ENCODE measurements at regions not wholly inside any gene's neighbourhood (a gene's known extent, or its start where the extent isn't known, plus 50 kb on each side); places are given as distances from the start of the nearest gene placed in this dataset.
"Not testable (repeated sequence)": the region's sequence is repeated elsewhere in the genome, so short reads cannot be mapped to it uniquely, and the experiment has no call there.

DNA sequence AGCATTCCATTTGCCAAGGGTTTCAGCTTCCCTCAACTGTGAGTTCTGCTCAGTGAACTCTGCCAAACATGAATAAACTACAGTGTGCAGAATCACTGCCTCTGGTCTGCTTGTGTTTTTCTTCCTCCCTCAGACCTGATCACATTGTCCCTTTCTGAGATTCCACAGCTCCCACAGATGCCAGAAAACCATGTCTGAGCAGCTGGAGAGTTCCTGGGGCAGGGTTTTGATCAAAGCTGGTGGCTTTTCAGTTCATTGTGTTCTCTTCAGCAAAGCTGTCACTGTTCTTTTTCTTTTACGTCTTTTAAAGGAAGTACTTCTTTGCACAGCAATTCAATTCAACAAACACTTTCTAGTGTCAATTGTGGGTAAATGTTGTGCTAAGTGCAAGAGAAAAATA, 555.8 kb downstream of the RBFOX1 start:
- Mint-ChIP-seq H3K27ac (no peak overlapping the region), H3K4me1 (no peaks in the 10 kb centered on the region), H3K9me3 (peaks cover 20% of the 10 kb centered on the region), H3K36me3 (no peaks in the 10 kb centered on the region), H3K4me3 (no peak overlapping the region), H3K27me3 (no peaks in the 10 kb centered on the region)
- no peak for DNase-seq
- CTCF ChIA-PET = no interaction called here

DNA sequence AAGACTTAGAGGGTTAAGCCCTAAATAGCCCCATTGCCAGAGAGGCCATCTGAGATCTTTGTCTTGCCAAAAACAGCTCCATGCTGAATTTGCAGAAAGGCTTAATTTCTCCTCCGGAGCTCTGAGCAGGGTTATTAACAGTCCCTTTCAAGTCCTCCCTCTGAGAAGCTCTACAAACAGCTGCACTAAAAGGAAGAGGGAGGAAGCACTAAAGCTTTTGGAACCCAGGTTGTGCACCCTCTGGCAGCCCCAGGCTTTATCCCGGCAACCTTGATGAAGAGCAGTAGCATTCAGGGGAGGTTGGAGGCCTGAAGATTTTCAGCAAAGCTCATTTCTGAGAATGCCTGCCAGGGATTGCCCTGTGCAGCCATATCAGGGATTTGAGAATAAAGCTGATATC, 554.7 kb downstream of the RBFOX1 start:
- Mint-ChIP-seq H3K4me1 (no peaks in the 10 kb centered on the region), H3K4me3 (no peak overlapping the region), H3K27me3 (no peaks in the 10 kb centered on the region), H3K27ac (no peak overlapping the region), H3K36me3 (no peaks in the 10 kb centered on the region), H3K9me3 (peaks cover 17% of the 10 kb centered on the region)
- CTCF ChIA-PET = no interaction called here
- DNase-seq = no peak

GRCh38 chr16:7871979-7872378, 539.3 kb downstream of the RBFOX1 start:
- peaks cover 29% of the 10 kb centered on the region for H3K9me3 Mint-ChIP-seq
- no peak for DNase-seq
- no peaks in the 10 kb centered on the region for H3K4me1 Mint-ChIP-seq
- H3K27me3 Mint-ChIP-seq = no peaks in the 10 kb centered on the region
- CTCF ChIA-PET = no interaction called here
- H3K36me3 Mint-ChIP-seq = no peaks in the 10 kb centered on the region
- no peak overlapping the region for H3K27ac Mint-ChIP-seq
- H3K4me3 Mint-ChIP-seq = no peak overlapping the region

- no peak for DNase-seq
- H3K4me1 Mint-ChIP-seq = no peaks in the 10 kb centered on the region
- H3K27ac Mint-ChIP-seq = no peak overlapping the region
- H3K36me3 Mint-ChIP-seq = no peaks in the 10 kb centered on the region
- CTCF ChIA-PET = no interaction called here
- H3K4me3 Mint-ChIP-seq = no peak overlapping the region
- no peaks in the 10 kb centered on the region for H3K27me3 Mint-ChIP-seq
- peaks cover 29% of the 10 kb centered on the region for H3K9me3 Mint-ChIP-seq
Measured at GRCh38 chr16:7871371-7871770, 538.7 kb downstream of the RBFOX1 start.

DNA sequence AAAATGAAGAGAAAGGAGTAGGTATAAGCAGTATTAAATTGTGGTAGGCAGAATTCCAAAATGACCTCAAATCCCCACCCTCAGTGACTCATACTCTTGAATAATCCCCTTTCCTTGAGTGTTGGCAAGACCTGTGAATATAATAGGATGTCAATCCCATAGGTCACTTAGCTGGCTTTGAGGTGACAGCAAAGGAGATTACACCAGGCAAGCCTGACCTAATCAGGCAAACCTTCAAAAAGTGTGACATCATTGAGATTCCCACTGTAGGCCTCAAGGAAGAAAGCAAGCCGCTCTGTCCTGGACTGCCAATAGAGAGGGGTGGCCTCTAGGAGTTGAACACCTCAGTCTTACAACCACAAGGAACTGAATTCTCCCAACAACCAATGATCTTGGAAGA, 535.2 kb downstream of the RBFOX1 start:
- CTCF ChIA-PET = no interaction called here
- no peak overlapping the region for H3K4me3 Mint-ChIP-seq
- no peaks in the 10 kb centered on the region for H3K27me3 Mint-ChIP-seq
- no peak overlapping the region for H3K27ac Mint-ChIP-seq
- peaks cover 33% of the 10 kb centered on the region for H3K9me3 Mint-ChIP-seq
- DNase-seq = no peak
- no peaks in the 10 kb centered on the region for H3K36me3 Mint-ChIP-seq
- no peaks in the 10 kb centered on the region for H3K4me1 Mint-ChIP-seq

- H3K4me1 Mint-ChIP-seq = no peaks in the 10 kb centered on the region
- no peak for DNase-seq
- no peaks in the 10 kb centered on the region for H3K27me3 Mint-ChIP-seq
- CTCF ChIA-PET = no interaction called here
- no peaks in the 10 kb centered on the region for H3K36me3 Mint-ChIP-seq
- no peak overlapping the region for H3K4me3 Mint-ChIP-seq
- peaks cover 25% of the 10 kb centered on the region for H3K9me3 Mint-ChIP-seq
- no peak overlapping the region for H3K27ac Mint-ChIP-seq
Measured at GRCh38 chr16:7866144-7866543, 533.5 kb downstream of the RBFOX1 start.

DNA sequence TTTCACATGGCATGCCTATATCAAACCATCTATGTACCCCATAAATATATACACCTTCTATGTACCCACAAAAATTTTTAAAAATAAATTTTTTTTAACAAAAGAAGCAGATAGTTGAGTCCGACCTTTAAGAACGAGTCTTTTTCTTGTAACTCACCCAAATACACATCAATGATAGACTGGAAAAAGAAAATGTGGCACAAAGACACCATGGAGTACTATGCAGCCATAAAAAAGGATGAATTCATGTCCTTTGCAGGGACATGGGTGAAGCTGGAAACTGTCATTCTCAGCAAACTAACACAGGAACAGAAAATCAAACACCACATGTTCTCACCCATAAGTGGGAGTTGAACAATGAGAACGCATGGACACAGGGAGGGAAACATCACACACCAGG, 532.7 kb downstream of the RBFOX1 start:
- H3K27me3 Mint-ChIP-seq, H3K36me3 Mint-ChIP-seq, H3K27ac Mint-ChIP-seq, H3K4me1 Mint-ChIP-seq, CTCF ChIA-PET, DNase-seq, H3K4me3 Mint-ChIP-seq: not testable (repeated sequence)
- H3K9me3 Mint-ChIP-seq = peaks cover 25% of the 10 kb centered on the region

- Mint-ChIP-seq H3K4me3 (no peak overlapping the region), H3K27ac (no peak overlapping the region), H3K4me1 (no peaks in the 10 kb centered on the region), H3K36me3 (no peaks in the 10 kb centered on the region), H3K27me3 (no peaks in the 10 kb centered on the region), H3K9me3 (peaks cover 17% of the 10 kb centered on the region)
- CTCF ChIA-PET = no interaction called here
- no peak for DNase-seq
Measured at GRCh38 chr16:7861891-7862582, 529.4 kb downstream of the RBFOX1 start.

DNA sequence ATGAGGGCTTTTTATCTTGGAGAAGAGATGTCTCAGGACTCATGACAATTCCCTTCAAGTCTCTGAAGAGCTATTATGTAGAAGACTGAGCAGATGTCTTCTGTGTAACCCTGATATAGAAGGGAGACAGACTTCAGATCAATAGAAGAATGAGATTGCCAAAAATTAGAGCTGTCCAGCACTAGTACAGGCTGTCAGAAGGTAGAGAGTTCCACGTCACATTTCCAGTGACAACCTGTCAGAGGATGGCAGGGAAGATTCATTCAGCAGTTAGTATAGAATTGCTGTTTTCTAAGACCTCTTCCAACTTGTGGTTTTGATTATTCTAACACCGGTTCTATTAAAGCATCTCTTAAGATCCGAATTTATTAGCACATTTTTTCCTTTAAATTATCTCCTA, 520.6 kb downstream of the RBFOX1 start:
- H3K4me1 Mint-ChIP-seq = no peaks in the 10 kb centered on the region
- H3K36me3 Mint-ChIP-seq = no peaks in the 10 kb centered on the region
- no peak overlapping the region for H3K27ac Mint-ChIP-seq
- H3K9me3 Mint-ChIP-seq = peaks cover 11% of the 10 kb centered on the region
- H3K27me3 Mint-ChIP-seq = no peaks in the 10 kb centered on the region
- CTCF ChIA-PET = no interaction called here
- DNase-seq = no peak
- no peak overlapping the region for H3K4me3 Mint-ChIP-seq

DNA sequence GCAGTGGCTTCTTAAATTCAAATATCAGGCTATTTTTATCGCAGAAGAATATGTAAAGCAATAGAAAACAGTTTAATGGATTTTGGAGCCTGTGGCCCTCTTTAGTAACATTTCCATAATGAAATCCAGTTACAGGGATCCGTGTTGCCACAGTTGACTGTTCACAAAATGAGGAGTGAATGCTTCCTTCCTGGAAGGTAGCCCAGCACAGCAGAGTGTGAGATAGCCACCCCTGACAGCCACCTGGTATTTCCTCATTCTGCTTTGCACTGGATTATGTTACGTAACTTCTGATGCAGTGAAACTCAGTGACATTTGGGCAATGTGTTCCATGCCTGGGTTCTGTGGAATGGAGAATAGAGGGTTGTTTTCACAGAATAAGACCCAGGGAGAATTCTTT, 517.2 kb downstream of the RBFOX1 start:
- CTCF ChIA-PET = no interaction called here
- no peaks in the 10 kb centered on the region for H3K27me3 Mint-ChIP-seq
- no peak for DNase-seq
- no peak overlapping the region for H3K4me3 Mint-ChIP-seq
- peaks cover 10% of the 10 kb centered on the region for H3K9me3 Mint-ChIP-seq
- no peaks in the 10 kb centered on the region for H3K36me3 Mint-ChIP-seq
- no peaks in the 10 kb centered on the region for H3K4me1 Mint-ChIP-seq
- no peak overlapping the region for H3K27ac Mint-ChIP-seq

DNA sequence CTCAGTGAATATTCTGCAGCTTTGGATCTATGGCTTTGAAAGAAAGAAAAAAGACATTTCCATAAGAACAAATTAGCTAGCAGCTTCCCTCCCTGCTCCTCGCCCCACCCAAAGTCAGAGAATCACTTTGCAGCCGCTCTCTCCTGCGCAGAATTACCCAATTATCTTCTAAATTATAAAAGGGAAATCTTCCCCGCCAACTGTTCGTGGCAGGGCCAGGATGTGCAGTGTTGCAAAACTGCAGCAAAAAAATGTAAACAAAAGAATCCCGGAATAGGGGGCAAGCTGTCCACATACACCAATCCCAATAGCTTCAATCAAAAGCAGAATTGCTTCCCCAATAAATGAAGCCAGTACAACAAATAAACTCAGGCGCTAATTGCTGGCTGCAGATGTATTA, 510.6 kb downstream of the RBFOX1 start:
- H3K27ac Mint-ChIP-seq = no peak overlapping the region
- H3K27me3 Mint-ChIP-seq = no peaks in the 10 kb centered on the region
- CTCF ChIA-PET = no interaction called here
- no peaks in the 10 kb centered on the region for H3K4me1 Mint-ChIP-seq
- H3K4me3 Mint-ChIP-seq = no peak overlapping the region
- no peaks in the 10 kb centered on the region for H3K36me3 Mint-ChIP-seq
- peaks cover 18% of the 10 kb centered on the region for H3K9me3 Mint-ChIP-seq
- DNase-seq = no peak

DNA sequence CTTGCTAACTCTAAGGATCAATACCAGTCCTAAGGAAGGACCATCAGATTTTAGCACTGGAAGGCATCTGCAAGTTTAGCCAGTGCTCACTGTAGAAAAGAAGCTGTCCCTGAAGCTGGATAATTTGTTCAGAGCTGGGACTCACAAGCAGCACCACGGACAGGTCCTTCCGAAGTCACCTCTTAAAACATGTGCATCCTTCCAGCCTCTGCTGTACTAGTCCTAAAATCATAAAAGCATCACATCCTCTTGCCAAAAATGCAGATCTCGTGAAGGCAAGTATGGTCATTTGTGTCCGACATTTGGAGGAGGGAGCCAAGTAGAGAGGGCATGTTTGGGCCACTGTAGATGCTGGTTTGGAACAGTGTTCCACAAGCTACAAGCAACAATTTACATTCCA, 506.9 kb downstream of the RBFOX1 start:
- Mint-ChIP-seq H3K4me1 (no peaks in the 10 kb centered on the region), H3K9me3 (peaks cover 13% of the 10 kb centered on the region), H3K36me3 (no peaks in the 10 kb centered on the region)

GRCh38 chr16:7834771-7835431, 502.3 kb downstream of the RBFOX1 start:
- H3K27me3 Mint-ChIP-seq = no peaks in the 10 kb centered on the region
- no peaks in the 10 kb centered on the region for H3K36me3 Mint-ChIP-seq
- H3K9me3 Mint-ChIP-seq = peaks cover 12% of the 10 kb centered on the region
- no peak overlapping the region for H3K4me3 Mint-ChIP-seq
- no peak overlapping the region for H3K27ac Mint-ChIP-seq
- no peaks in the 10 kb centered on the region for H3K4me1 Mint-ChIP-seq
- DNase-seq = no peak
- CTCF ChIA-PET = no interaction called here

More for the DNA sequence above, 506.9 kb downstream of the RBFOX1 start:
- H3K27me3 Mint-ChIP-seq = no peaks in the 10 kb centered on the region
- no peak overlapping the region for H3K27ac Mint-ChIP-seq
- CTCF ChIA-PET = no interaction called here
- H3K4me3 Mint-ChIP-seq = no peak overlapping the region
- no peak for DNase-seq

DNA sequence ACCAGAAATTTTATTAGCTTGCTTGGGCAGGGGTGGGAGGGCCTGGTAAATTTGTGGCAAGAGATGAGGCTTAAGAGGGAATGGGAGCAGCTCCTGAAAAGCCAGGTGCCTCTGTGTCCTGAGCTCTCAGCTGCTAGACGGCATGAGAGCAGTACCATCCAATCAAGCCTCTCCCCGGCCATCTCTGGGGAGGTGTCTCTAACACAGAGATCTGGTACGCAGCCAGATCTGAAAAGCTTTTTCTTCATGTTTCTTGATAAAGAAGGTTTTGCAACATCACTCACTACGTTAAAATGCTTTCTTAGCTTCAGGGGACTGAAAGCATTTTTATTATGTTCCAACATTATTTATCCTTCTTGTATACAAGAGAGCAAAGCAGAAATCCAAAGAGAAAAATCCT, 488.2 kb downstream of the RBFOX1 start:
- CTCF ChIA-PET = no interaction called here
- no peaks in the 10 kb centered on the region for H3K4me1 Mint-ChIP-seq

GRCh38 chr16:7805686-7806396, 473.2 kb downstream of the RBFOX1 start:
- no peaks in the 10 kb centered on the region for H3K27me3 Mint-ChIP-seq
- H3K9me3 Mint-ChIP-seq = peaks cover 4% of the 10 kb centered on the region
- no peak overlapping the region for H3K4me3 Mint-ChIP-seq
- CTCF ChIA-PET = no interaction called here
- DNase-seq = no peak
- no peak overlapping the region for H3K27ac Mint-ChIP-seq
- H3K36me3 Mint-ChIP-seq = no peaks in the 10 kb centered on the region
- H3K4me1 Mint-ChIP-seq = no peaks in the 10 kb centered on the region

More for the DNA sequence above, 488.2 kb downstream of the RBFOX1 start:
- no peaks in the 10 kb centered on the region for H3K36me3 Mint-ChIP-seq
- no peak for DNase-seq
- H3K4me3 Mint-ChIP-seq = no peak overlapping the region
- no peaks in the 10 kb centered on the region for H3K27me3 Mint-ChIP-seq
- H3K27ac Mint-ChIP-seq = no peak overlapping the region
- H3K9me3 Mint-ChIP-seq = peaks cover 14% of the 10 kb centered on the region

Measured in activated naive CD4-positive, alpha-beta T cell treated with anti-CD3 and anti-CD28 coated beads, Interleukin-2, amount 10 ng/mL, durations not matched to agents 7 days and 5 days (primary cell).